Activated CD4-positive, alpha-beta T cell treated with anti-CD3 and anti-CD28 coated beads for 4 hours (primary cell): ENCODE measurements at regions not wholly inside any gene's neighbourhood (a gene's known extent, or its start where the extent isn't known, plus 50 kb on each side); places are given as distances from the start of the nearest gene placed in this dataset.

Experiments
- DNase-seq, 2 donors: peaks; one replicate each; pipeline ENCODE4 v3.0.0-alpha.2; 2020

GRCh38 chr6:102474041-102474807 is 1080.7 kb downstream of the GRIK2 start:
- DNase-seq, result no peak

GRCh38 chr6:102458990-102459389 is 1065.5 kb downstream of the GRIK2 start:
- no peak for DNase-seq

GRCh38 chr6:102438171-102438570 is 1044.7 kb downstream of the GRIK2 start:
- no peak for DNase-seq

- DNase-seq, result no peak
Measured at GRCh38 chr6:102417368-102417998, 1024.0 kb downstream of the GRIK2 start.

GRCh38 chr6:102415891-102416290 is 1022.4 kb downstream of the GRIK2 start:
- no peak for DNase-seq

- no peak for DNase-seq
Measured at GRCh38 chr6:102411796-102412195, 1018.3 kb downstream of the GRIK2 start.

GRCh38 chr6:102407886-102408741 is 1014.6 kb downstream of the GRIK2 start:
- DNase-seq, result no peak

GRCh38 chr6:102405860-102406259 is 1012.4 kb downstream of the GRIK2 start:
- DNase-seq, result no peak

- no peak for DNase-seq
Measured at GRCh38 chr6:102402635-102403329, 1009.3 kb downstream of the GRIK2 start.

GRCh38 chr6:102398788-102399390 is 1005.4 kb downstream of the GRIK2 start:
- DNase-seq, result no peak

GRCh38 chr6:102390541-102390940 is 997.0 kb downstream of the GRIK2 start:
- no peak for DNase-seq

GRCh38 chr6:102389994-102390393 is 996.5 kb downstream of the GRIK2 start:
- DNase-seq, result no peak

GRCh38 chr6:102387326-102388033 is 994.0 kb downstream of the GRIK2 start:
- no peak for DNase-seq

GRCh38 chr6:102381203-102381602 is 987.7 kb downstream of the GRIK2 start:
- DNase-seq, result no peak

- DNase-seq, result no peak
Measured at GRCh38 chr6:102356170-102356569, 962.7 kb downstream of the GRIK2 start.

- DNase-seq, result no peak
Measured at GRCh38 chr6:102355578-102355977, 962.1 kb downstream of the GRIK2 start.

- DNase-seq, result no peak
Measured at GRCh38 chr6:102352552-102352951, 959.0 kb downstream of the GRIK2 start.

GRCh38 chr6:102344769-102345168 is 951.3 kb downstream of the GRIK2 start:
- DNase-seq, result no peak

GRCh38 chr6:102340311-102340710 is 946.8 kb downstream of the GRIK2 start:
- no peak for DNase-seq

GRCh38 chr6:102333736-102334135 is 940.2 kb downstream of the GRIK2 start:
- DNase-seq, result no peak

GRCh38 chr6:102327697-102328225 is 934.3 kb downstream of the GRIK2 start:
- no peak for DNase-seq

- DNase-seq, result no peak
Measured at GRCh38 chr6:102313699-102314098, 920.2 kb downstream of the GRIK2 start.
